Mesenchymal stem cell (in vitro differentiated cells and primary cell): ENCODE measurements at regions not wholly inside any gene's neighbourhood (a gene's known extent, or its start where the extent isn't known, plus 50 kb on each side); places are given as distances from the start of the nearest gene placed in this dataset.

Source experiments
- DNase-seq: peaks from one replicate; pipeline ENCODE4 v3.0.0-alpha.2; 2013
- H2AFZ ChIP-seq: one replicate; pipeline ENCODE4 v1.6.1; 2013; ENCODE audit warnings: low read depth, mild to moderate bottlenecking, control low read depth, inconsistent platforms, low read length, moderate library complexity
- H2AK5ac ChIP-seq: 2 replicates; pipeline ENCODE4 v1.6.1; 2013; ENCODE audit warnings: low read length, moderate library complexity, mild to moderate bottlenecking, inconsistent platforms; ENCODE audit not compliant: severe bottlenecking
- H2BK120ac ChIP-seq: one replicate; pipeline ENCODE4 v1.6.1; 2013; ENCODE audit warnings: low read depth, mild to moderate bottlenecking, inconsistent platforms, low read length, moderate library complexity
- H2BK12ac ChIP-seq, 2 experiments: one replicate each; pipeline ENCODE4 v1.6.1; 2013; ENCODE audit warnings: inconsistent platforms in 2 of 2, low read length in 2 of 2, mild to moderate bottlenecking in 2 of 2, moderate library complexity in 2 of 2, control low read depth in 1 of 2
- H2BK15ac ChIP-seq: one replicate; pipeline ENCODE4 v1.6.1; 2013; ENCODE audit warnings: mild to moderate bottlenecking, low read depth, inconsistent platforms; ENCODE audit not compliant: poor library complexity, severe bottlenecking
- H2BK5ac ChIP-seq: 2 replicates; pipeline ENCODE4 v1.6.1; 2013; ENCODE audit warnings: low read depth, mild to moderate bottlenecking, low read length, control low read depth, inconsistent platforms; ENCODE audit not compliant: poor library complexity, severe bottlenecking
- H3K14ac ChIP-seq, 2 experiments: one replicate each; pipeline ENCODE4 v1.6.1; 2013; ENCODE audit warnings: inconsistent platforms in 2 of 2, low read length in 2 of 2, control low read depth in 1 of 2, mild to moderate bottlenecking in 1 of 2, moderate library complexity in 1 of 2
- H3K18ac ChIP-seq, 2 experiments: one replicate each; pipeline ENCODE4 v1.6.1; 2013; ENCODE audit warnings: inconsistent platforms in 2 of 2, low read length in 2 of 2, control low read depth in 1 of 2, low read depth in 1 of 2, mild to moderate bottlenecking in 1 of 2
- H3K23ac ChIP-seq, 2 experiments: one replicate each; pipeline ENCODE4 v1.6.1; 2013; ENCODE audit warnings: inconsistent platforms in 2 of 2, low read length in 2 of 2, mild to moderate bottlenecking in 2 of 2, moderate library complexity in 2 of 2, control low read depth in 1 of 2
- H3K27ac ChIP-seq: 2 replicates; pipeline ENCODE4 v1.5.1; 2013; ENCODE audit warnings: mild to moderate bottlenecking, moderate library complexity, low read length, control low read depth, inconsistent platforms; ENCODE audit not compliant: poor library complexity, severe bottlenecking
- H3K27me3 ChIP-seq, 2 experiments: 2 replicates each; pipeline versions ENCODE4 v1.6.1 to v1.7.0; 2013; ENCODE audit warnings: low read length in 2 of 2, mild to moderate bottlenecking in 2 of 2, moderate library complexity in 2 of 2, control low read depth in 1 of 2, inconsistent platforms in 1 of 2; ENCODE audit not compliant: control insufficient read depth in 1 of 2, insufficient read depth in 1 of 2
- H3K36me3 ChIP-seq, 2 experiments: 2 replicates each; pipeline versions ENCODE4 v1.6.1 to v1.7.0; 2013; ENCODE audit warnings: low read length in 2 of 2, control low read depth in 1 of 2, inconsistent platforms in 1 of 2, low read depth in 1 of 2, mild to moderate bottlenecking in 1 of 2; ENCODE audit not compliant: insufficient read depth in 2 of 2, control insufficient read depth in 1 of 2
- H3K4ac ChIP-seq, 2 experiments: one replicate each; pipeline ENCODE4 v1.6.1; 2013; ENCODE audit warnings: inconsistent platforms in 2 of 2, low read length in 2 of 2, mild to moderate bottlenecking in 2 of 2, moderate library complexity in 2 of 2, control low read depth in 1 of 2, low read depth in 1 of 2
- H3K4me1 ChIP-seq: 2 replicates; pipeline ENCODE4 v1.6.1; 2013; ENCODE audit warnings: low read depth, low read length, control low read depth; ENCODE audit not compliant: control insufficient read depth, insufficient read depth
- H3K4me2 ChIP-seq: 2 replicates; pipeline ENCODE4 v1.6.1; 2013; ENCODE audit warnings: low read length, mild to moderate bottlenecking, inconsistent platforms; ENCODE audit not compliant: poor library complexity, severe bottlenecking
- H3K4me3 ChIP-seq, 2 experiments: 2 replicates each; pipeline versions ENCODE4 v1.5.1 to v1.7.0; 2013; ENCODE audit warnings: low read length in 2 of 2, mild to moderate bottlenecking in 2 of 2, control low read depth in 1 of 2, low read depth in 1 of 2; ENCODE audit not compliant: insufficient read depth in 1 of 2
- H3K79me1 ChIP-seq: replicated peaks from 2 replicates; pipeline ENCODE4 v1.6.1; 2013; ENCODE audit warnings: mild to moderate bottlenecking, control low read depth, low read length, inconsistent platforms; ENCODE audit not compliant: poor library complexity, severe bottlenecking
- H3K9ac ChIP-seq: 2 replicates; pipeline ENCODE4 v1.7.0; 2013; ENCODE audit warnings: mild to moderate bottlenecking, low read length, moderate library complexity
- H3K9me3 ChIP-seq: 2 replicates; pipeline ENCODE4 v1.7.0; 2013; ENCODE audit warnings: mild to moderate bottlenecking, low read length; ENCODE audit not compliant: control insufficient read depth
- H4K8ac ChIP-seq: one replicate; pipeline ENCODE4 v1.6.1; 2013; ENCODE audit warnings: inconsistent platforms, mild to moderate bottlenecking, low read length, moderate library complexity
- H4K91ac ChIP-seq: one replicate; pipeline ENCODE4 v1.6.1; 2013; ENCODE audit warnings: mild to moderate bottlenecking, low read length, inconsistent platforms
- WGBS: methylation state at CpG from one replicate; pipeline ENCODE4 v1.1.7; 2013; ENCODE audit warnings: mixed read lengths; 5-methylcytosine and 5-hydroxymethylcytosine counted together

- 12% methylated on average over 12 of the region's 12 CpGs for WGBS
- Histone ChIP-seq H3K9ac (peak overlapping the region; percentile 73), H2BK5ac (no peak overlapping the region), H3K18ac (peak overlapping the region; percentile 10 to 16), H3K9me3 (peaks cover 5% of the 10 kb centered on the region), H4K91ac (no peak overlapping the region), H3K4me2 (no peak overlapping the region), H3K36me3 (no peaks in the 10 kb centered on the region), H3K14ac (no peak overlapping the region), H3K4ac (no peak overlapping the region), H3K79me1 (no peaks in the 10 kb centered on the region), H3K27me3 (no peaks in the 10 kb centered on the region), H2BK12ac (no peak overlapping the region), H3K23ac (no peak overlapping the region), H2BK15ac (no peak overlapping the region), H2AK5ac (no peak overlapping the region), H2BK120ac (peak overlapping the region; percentile 2), H3K4me1 (peaks cover 8% of the 10 kb centered on the region), H3K4me3 (peak overlapping the region in 1 of 2 experiments; percentile 40), H4K8ac (peak overlapping the region; percentile 14), H3K27ac (no peak overlapping the region), H2AFZ (no peak overlapping the region)
- DNase-seq, result peak; percentile 97
Measured at GRCh38 chr3:72155391-72156064, 370.6 kb upstream of the PROK2 start.

GRCh38 chr3:72154391-72155335 lies 369.7 kb upstream of the PROK2 start:
- Histone ChIP-seq H3K27me3 (no peaks in the 10 kb centered on the region), H3K4ac (peak overlapping the region in 1 of 2 experiments; percentile 56), H4K91ac (peak overlapping the region; percentile 11), H2AK5ac (no peak overlapping the region), H2AFZ (no peak overlapping the region), H2BK5ac (no peak overlapping the region), H2BK12ac (peak overlapping the region; percentile 65 to 71), H3K9ac (peak overlapping the region; percentile 73), H4K8ac (no peak overlapping the region), H3K9me3 (peaks cover 5% of the 10 kb centered on the region), H3K27ac (no peak overlapping the region), H3K4me2 (no peak overlapping the region), H3K4me3 (peak overlapping the region in 1 of 2 experiments; percentile 40), H3K4me1 (peaks cover 8% of the 10 kb centered on the region), H3K23ac (no peak overlapping the region), H3K36me3 (no peaks in the 10 kb centered on the region), H3K14ac (no peak overlapping the region), H2BK120ac (no peak overlapping the region), H3K79me1 (no peaks in the 10 kb centered on the region), H3K18ac (peak overlapping the region; percentile 42 to 54), H2BK15ac (no peak overlapping the region)
- 71% methylated on average over 2 of the region's 4 CpGs for WGBS
- peak; percentile 57 for DNase-seq

GRCh38 chr3:72153477-72154314 lies 368.7 kb upstream of the PROK2 start:
- H2BK15ac ChIP-seq, result no peak overlapping the region
- H3K79me1 ChIP-seq, result no peaks in the 10 kb centered on the region
- no peak overlapping the region for H3K14ac ChIP-seq
- no peak overlapping the region for H3K27ac ChIP-seq
- no peak overlapping the region for H3K4me2 ChIP-seq
- H4K91ac ChIP-seq, result no peak overlapping the region
- 85% methylated on average over 4 of the region's 6 CpGs for WGBS
- H2BK12ac ChIP-seq, result peak overlapping the region in 1 of 2 experiments; percentile 21
- peak overlapping the region; percentile 81 for H3K9ac ChIP-seq
- H2AFZ ChIP-seq, result no peak overlapping the region
- H3K23ac ChIP-seq, result no peak overlapping the region
- peak overlapping the region in 1 of 2 experiments; percentile 13 for H3K4ac ChIP-seq
- no peak for DNase-seq
- no peaks in the 10 kb centered on the region for H3K27me3 ChIP-seq
- no peak overlapping the region for H3K18ac ChIP-seq
- H3K4me1 ChIP-seq, result peaks cover 8% of the 10 kb centered on the region
- H2BK120ac ChIP-seq, result no peak overlapping the region
- H3K9me3 ChIP-seq, result peaks cover 5% of the 10 kb centered on the region
- H3K4me3 ChIP-seq, result peak overlapping the region in 1 of 2 experiments; percentile 70
- H4K8ac ChIP-seq, result no peak overlapping the region
- H2BK5ac ChIP-seq, result no peak overlapping the region
- H2AK5ac ChIP-seq, result no peak overlapping the region
- no peaks in the 10 kb centered on the region for H3K36me3 ChIP-seq
